Loucy (cell line): ENCODE measurements at regions not wholly inside any gene's neighbourhood (a gene's known extent, or its start where the extent isn't known, plus 50 kb on each side); places are given as distances from the start of the nearest gene placed in this dataset.
"Not testable (repeated sequence)": the region's sequence is repeated elsewhere in the genome, so short reads cannot be mapped to it uniquely, and the experiment has no call there.

ENCODE experiments used
- H2AFZ ChIP-seq: fragments of 200-600 bp; sonication (generic); 2 replicates; pipeline ENCODE4 v1.6.0; 2016; ENCODE audit warnings: antibody characterized with exemption, mild to moderate bottlenecking, low read length, moderate library complexity
- H3F3A ChIP-seq: fragments of 200-600 bp; 2 replicates; pipeline ENCODE4 v1.6.0; 2016; ENCODE audit warnings: antibody characterized with exemption, low read depth, mild to moderate bottlenecking
- H3K27me3 ChIP-seq: fragments of 200-600 bp; sonication (generic); 2 replicates; pipeline ENCODE4 v1.6.1; 2014; ENCODE audit warnings: low read length, mild to moderate bottlenecking; ENCODE audit not compliant: insufficient read depth, poor library complexity, severe bottlenecking
- H3K36me3 ChIP-seq: fragments of 200-600 bp; sonication (generic); 2 replicates; pipeline ENCODE4 v1.6.1; 2016; ENCODE audit warnings: low read length; ENCODE audit not compliant: insufficient read depth
- H3K4me1 ChIP-seq: fragments of 200-600 bp; sonication (generic); 2 replicates; pipeline ENCODE4 v1.5.1; 2014; ENCODE audit warnings: low read length, mild to moderate bottlenecking; ENCODE audit not compliant: insufficient read depth, poor library complexity, severe bottlenecking
- H3K4me2 ChIP-seq: fragments of 200-600 bp; sonication (generic); 2 replicates; pipeline ENCODE4 v1.6.0; 2014; ENCODE audit warnings: antibody characterized with exemption, low read length, low read depth, mild to moderate bottlenecking; ENCODE audit not compliant: poor library complexity, severe bottlenecking
- H3K4me3 ChIP-seq: fragments of 200-600 bp; sonication (generic); 2 replicates; pipeline ENCODE4 v1.5.1; 2014; ENCODE audit warnings: low read length, mild to moderate bottlenecking, mixed read lengths; ENCODE audit not compliant: poor library complexity, severe bottlenecking
- H3K79me2 ChIP-seq: fragments of 200-600 bp; sonication (generic); 2 replicates; pipeline ENCODE4 v1.6.1; 2014; ENCODE audit warnings: low read length; ENCODE audit not compliant: insufficient read depth
- H3K9ac ChIP-seq: fragments of 200-600 bp; sonication (generic); 2 replicates; pipeline ENCODE4 v1.6.0; 2014; ENCODE audit warnings: mild to moderate bottlenecking, low read depth, low read length, moderate library complexity; ENCODE audit not compliant: poor library complexity, severe bottlenecking
- H3K9me2 ChIP-seq: fragments of 200-600 bp; sonication (generic); replicated peaks from 2 replicates; pipeline ENCODE4 v1.6.1; 2016; ENCODE audit warnings: low read depth, low read length, mixed read lengths
- H3K9me3 ChIP-seq: fragments of 200-600 bp; sonication (generic); 2 replicates; pipeline ENCODE4 v1.6.1; 2014; ENCODE audit warnings: mild to moderate bottlenecking, antibody characterized with exemption, low read length, low read depth; ENCODE audit not compliant: insufficient read depth
- H4K20me1 ChIP-seq: fragments of 200-600 bp; sonication (generic); 2 replicates; pipeline ENCODE4 v1.6.0; 2014; ENCODE audit warnings: antibody characterized with exemption, low read length, mild to moderate bottlenecking; ENCODE audit not compliant: insufficient read depth, poor library complexity, severe bottlenecking
- CTCF ChIP-seq: fragments of 200-600 bp; sonication (generic); conservative IDR thresholded peaks from 2 replicates; pipeline ENCODE4 v1.5.1; 2014; ENCODE audit warnings: mild to moderate bottlenecking, antibody characterized with exemption, low read length
- EZH2phosphoT487 ChIP-seq: fragments of 200-600 bp; IDR thresholded peaks from 2 replicates; pipeline ENCODE4 v1.6.1; 2018; ENCODE audit warnings: antibody characterized with exemption, mild to moderate bottlenecking, moderate library complexity, borderline replicate concordance

- Histone ChIP-seq H3K4me2 (no peak overlapping the region), H3K4me1 (no peaks in the 10 kb centered on the region), H3K36me3 (no peaks in the 10 kb centered on the region), H3K79me2 (no peaks in the 10 kb centered on the region), H2AFZ (no peak overlapping the region), H3K9me2 (no peaks in the 10 kb centered on the region), H3K4me3 (no peak overlapping the region), H3K27me3 (no peaks in the 10 kb centered on the region), H3F3A (no peaks in the 10 kb centered on the region), H4K20me1 (no peaks in the 10 kb centered on the region), H3K9me3 (no peaks in the 10 kb centered on the region), H3K9ac (no peak overlapping the region)
- TF ChIP-seq EZH2phosphoT487: no peak
- no peak for TF ChIP-seq CTCF
Measured at GRCh38 chr18:44356566-44357157, 324.0 kb upstream of the SETBP1 start.

GRCh38 chr18:44358402-44358801 lies 322.3 kb upstream of the SETBP1 start:
- H3K9me3 ChIP-seq: no peaks in the 10 kb centered on the region
- H3K36me3 ChIP-seq: no peaks in the 10 kb centered on the region
- H3K4me3 ChIP-seq: no peak overlapping the region
- TF ChIP-seq EZH2phosphoT487 (no peak), CTCF (no peak)
- no peak overlapping the region for H3K4me2 ChIP-seq
- no peaks in the 10 kb centered on the region for H4K20me1 ChIP-seq
- H3K9ac ChIP-seq: no peak overlapping the region
- H3K27me3 ChIP-seq: no peaks in the 10 kb centered on the region
- H3K79me2 ChIP-seq: no peaks in the 10 kb centered on the region
- no peaks in the 10 kb centered on the region for H3K9me2 ChIP-seq
- no peaks in the 10 kb centered on the region for H3F3A ChIP-seq
- no peaks in the 10 kb centered on the region for H3K4me1 ChIP-seq
- no peak overlapping the region for H2AFZ ChIP-seq

DNA sequence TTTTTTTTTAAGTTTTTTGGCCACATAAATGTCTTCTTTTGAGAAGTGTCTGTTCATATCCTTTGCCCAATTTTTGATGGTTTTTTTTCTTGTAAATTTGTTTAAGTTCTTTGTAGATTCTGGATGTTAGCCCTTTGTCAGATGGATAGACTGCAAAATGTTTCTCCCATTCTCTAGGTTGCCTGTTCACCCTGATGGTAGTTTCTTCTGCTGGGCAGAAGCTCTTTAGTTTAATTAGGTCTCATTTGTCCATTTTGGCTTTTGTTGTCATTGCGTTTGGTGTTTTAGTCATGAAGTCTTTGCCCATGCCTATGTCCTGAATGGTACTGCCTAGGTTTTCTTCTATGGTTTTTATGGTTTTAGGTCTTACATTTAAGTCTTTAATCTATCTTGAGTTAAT lies 320.9 kb upstream of the SETBP1 start:
- H3K36me3 ChIP-seq, H3K9ac ChIP-seq, H3K4me1 ChIP-seq, H3K4me2 ChIP-seq, H2AFZ ChIP-seq, H3K9me2 ChIP-seq, H3K9me3 ChIP-seq, H3F3A ChIP-seq, H4K20me1 ChIP-seq, H3K27me3 ChIP-seq, H3K4me3 ChIP-seq, H3K79me2 ChIP-seq: not testable (repeated sequence)

- H3K9me2 ChIP-seq, H3K4me3 ChIP-seq, H4K20me1 ChIP-seq, H3K36me3 ChIP-seq, H2AFZ ChIP-seq, H3K9ac ChIP-seq, H3K4me1 ChIP-seq, H3K27me3 ChIP-seq, H3F3A ChIP-seq, H3K9me3 ChIP-seq, H3K79me2 ChIP-seq, H3K4me2 ChIP-seq: not testable (repeated sequence)
Measured at GRCh38 chr18:44362213-44362612, 318.5 kb upstream of the SETBP1 start.
